HepG2 (cell line): ENCODE measurements at regions not wholly inside any gene's neighbourhood (a gene's known extent, or its start where the extent isn't known, plus 50 kb on each side); places are given as distances from the start of the nearest gene placed in this dataset.
A peak's percentile ranks its signal among the peaks of the same experiment; 100 is the strongest.

Experiments
- ATAC-seq: fragments of 200-7000 bp; cut with Tn5 transposase; 3 replicates; pipeline ENCODE4 v1.9.1; 2020; ENCODE audit warnings: mild to moderate bottlenecking, moderate library complexity
- BruUV-seq: library from RNA; stranded (reverse); fragments of 400-500 nt; replicated peaks from 2 replicates; lab custom pipeline; 2021; lab: Mats Ljungman, UMichigan
- CTCF ChIA-PET: fragments of 300-600 bp; formaldehyde crosslinking; extraction: SDS; loops from one replicate; lab custom pipeline; 2021; ENCODE audit warnings: low total read pairs, inconsistent platforms, low intra/inter-chr PET ratio; lab: Yijun Ruan, JAX
- POLR2A ChIA-PET: fragments of 350-600 bp; sonication (Branson Sonifier 250); formaldehyde crosslinking; loops from one replicate; lab custom pipeline; 2020; ENCODE audit warnings: antibody characterized with exemption, inconsistent platforms; lab: Yijun Ruan, JAX
- DNase-seq: peaks from one replicate; pipeline ENCODE4 v3.0.0-alpha.2; 2015; ENCODE audit warnings: low spot score
- FAIRE-seq: peaks from 3 replicates; lab custom pipeline; 2011; peaks lifted over from hg19 to GRCh38; lab: Jason Lieb, UNC
- H2AFZ ChIP-seq: one replicate; pipeline ENCODE4 v1.6.1; 2011; ENCODE audit warnings: low read length, inconsistent platforms
- H3K27ac ChIP-seq: fragments of 300-600 bp; 3 replicates; pipeline ENCODE4 v1.8.0; 2011; ENCODE audit warnings: mixed run types, mild to moderate bottlenecking, mixed read lengths, low read length, inconsistent platforms; ENCODE audit not compliant: insufficient read depth; ENCODE audit errors: extremely low read length
- H3K27me3 ChIP-seq, 2 experiments: fragments of 200-600 bp in 1 of 2; 2 replicates in 1 of 2; 3 replicates in 1 of 2; pipeline versions ENCODE4 v1.6.0 to v1.8.0; 2011; ENCODE audit warnings: low read length in 2 of 2, mild to moderate bottlenecking in 2 of 2, moderate library complexity in 2 of 2, inconsistent platforms in 1 of 2; ENCODE audit not compliant: insufficient read depth in 2 of 2, control insufficient read depth in 1 of 2
- H3K36me3 ChIP-seq, 2 experiments: fragments of 200-600 bp in 1 of 2; replicated peaks in 1 of 2; 2 replicates in 1 of 2; 3 replicates in 1 of 2; pipeline versions ENCODE4 v1.5.1 to v1.8.0; 2011; ENCODE audit warnings: low read length in 2 of 2, inconsistent platforms in 1 of 2; ENCODE audit not compliant: insufficient read depth in 2 of 2, control insufficient read depth in 1 of 2
- H3K4me1 ChIP-seq: 2 replicates; pipeline ENCODE4 v1.5.1; 2012; ENCODE audit warnings: low read length, inconsistent platforms; ENCODE audit not compliant: insufficient read depth
- H3K4me2 ChIP-seq: 2 replicates; pipeline ENCODE4 v1.6.0; 2011; ENCODE audit warnings: low read depth, low read length, inconsistent platforms
- H3K4me3 ChIP-seq, 3 experiments: fragments of 200-600 bp in 1 of 3; sonication (generic), shearing (Covaris generic) in 1 of 3; replicated peaks in 1 of 3; 2 replicates each; pipeline ENCODE4 v1.5.1; 2011 to 2016; ENCODE audit warnings: low read length in 3 of 3, inconsistent platforms in 2 of 3, low read depth in 2 of 3, mild to moderate bottlenecking in 2 of 3, control low read depth in 1 of 3, mixed read lengths in 1 of 3; ENCODE audit not compliant: insufficient read depth in 1 of 3
- H3K79me2 ChIP-seq: one replicate; pipeline ENCODE4 v1.6.1; 2011; ENCODE audit warnings: low read length, inconsistent platforms; ENCODE audit not compliant: insufficient read depth
- H3K9ac ChIP-seq: 2 replicates; pipeline ENCODE4 v1.6.0; 2011; ENCODE audit warnings: mild to moderate bottlenecking, low read depth, low read length, inconsistent platforms; ENCODE audit not compliant: insufficient read depth
- H3K9me3 ChIP-seq: 2 replicates; pipeline ENCODE4 v1.5.1; 2012; ENCODE audit warnings: mild to moderate bottlenecking, low read length
- H4K20me1 ChIP-seq: 2 replicates; pipeline ENCODE4 v1.6.0; 2011; ENCODE audit warnings: inconsistent platforms, mild to moderate bottlenecking, low read length, moderate library complexity; ENCODE audit not compliant: insufficient read depth
- AKAP8 ChIP-seq: sonication (generic); formaldehyde crosslinking; IDR thresholded peaks from 2 replicates; pipeline ENCODE4 v1.5.1; 2020; ENCODE audit warnings: mild to moderate bottlenecking, missing genetic modification reagents
- BCL6 ChIP-seq: IDR thresholded peaks from 2 replicates; pipeline ENCODE4 v1.6.1; 2016; ENCODE audit warnings: missing genetic modification reagents, missing compliant biosample characterization
- FOXK1 ChIP-seq: sonication (generic); formaldehyde crosslinking; IDR thresholded peaks from 2 replicates; pipeline ENCODE4 v1.4.0; 2020; ENCODE audit warnings: low read depth, missing genetic modification reagents, borderline replicate concordance
- GATAD2A ChIP-seq: IDR thresholded peaks from 2 replicates; pipeline ENCODE4 v1.6.1; 2016
- HES4 ChIP-seq: sonication (generic); formaldehyde crosslinking; IDR thresholded peaks from 2 replicates; pipeline ENCODE4 v1.9.0; 2021; ENCODE audit warnings: mild to moderate bottlenecking, missing genetic modification reagents, borderline replicate concordance
- LRRFIP1 ChIP-seq: sonication (generic); formaldehyde crosslinking; conservative IDR thresholded peaks from 2 replicates; pipeline ENCODE4 v1.4.0; 2020; ENCODE audit warnings: missing genetic modification reagents
- NCOA2 ChIP-seq: sonication (generic); formaldehyde crosslinking; IDR thresholded peaks from 2 replicates; pipeline ENCODE4 v1.8.0; 2022; ENCODE audit warnings: inconsistent platforms
- POGZ ChIP-seq: sonication (generic); formaldehyde crosslinking; IDR thresholded peaks from 2 replicates; pipeline ENCODE4 v1.4.0; 2020; ENCODE audit warnings: mild to moderate bottlenecking, missing genetic modification reagents
- RARA ChIP-seq: IDR thresholded peaks from 2 replicates; pipeline ENCODE4 v1.6.1; 2016; ENCODE audit warnings: missing genetic modification reagents, missing compliant biosample characterization
- RFX3 ChIP-seq: IDR thresholded peaks from 2 replicates; pipeline ENCODE4 v1.6.1; 2016; ENCODE audit warnings: missing biosample characterization, missing genetic modification reagents
- SNAPC2 ChIP-seq: sonication (generic); formaldehyde crosslinking; IDR thresholded peaks from 2 replicates; pipeline ENCODE4 v1.8.1; 2022; ENCODE audit warnings: mild to moderate bottlenecking, missing genetic modification reagents
- SOX13 ChIP-seq, 3 experiments: fragments of 450-650 bp in 1 of 3; sonication (generic) in 1 of 3; formaldehyde crosslinking in 1 of 3; IDR thresholded peaks in 2 of 3; conservative IDR thresholded peaks in 1 of 3; 2 replicates each; pipeline versions ENCODE4 v1.5.0 to v1.6.1; 2016 to 2020; ENCODE audit warnings: antibody characterized with exemption in 1 of 3, mild to moderate bottlenecking in 1 of 3, missing compliant biosample characterization in 1 of 3, missing genetic modification reagents in 1 of 3, moderate library complexity in 1 of 3
- SRSF4 ChIP-seq: fragments of 200-400 bp; formaldehyde crosslinking; IDR thresholded peaks from one replicate; pipeline ENCODE4 v1.6.1; 2018; ENCODE audit warnings: mild to moderate bottlenecking, low read depth, low read length, moderate library complexity; ENCODE audit not compliant: poor library complexity, severe bottlenecking
- TEF ChIP-seq: sonication (generic); formaldehyde crosslinking; IDR thresholded peaks from 2 replicates; pipeline ENCODE4 v1.5.0; 2020; ENCODE audit warnings: missing genetic modification reagents
- ZFX ChIP-seq: sonication (generic); formaldehyde crosslinking; IDR thresholded peaks from 2 replicates; pipeline ENCODE4 v1.4.0; 2020; ENCODE audit warnings: mild to moderate bottlenecking, low read depth, missing genetic modification reagents, moderate library complexity
- ZNF225 ChIP-seq: sonication (generic); formaldehyde crosslinking; IDR thresholded peaks from 2 replicates; pipeline ENCODE4 v1.4.0; 2020; ENCODE audit warnings: mild to moderate bottlenecking, missing genetic modification reagents
- ZNF33A ChIP-seq: sonication (generic); formaldehyde crosslinking; IDR thresholded peaks from 2 replicates; pipeline ENCODE4 v1.5.1; 2020; ENCODE audit warnings: missing genetic modification reagents, mild to moderate bottlenecking, moderate library complexity, borderline replicate concordance
- WGBS: methylation state at CpG from one replicate; pipeline ENCODE4 v1.1.6; 2017; ENCODE audit warnings: low lambda C conversion rate; 5-methylcytosine and 5-hydroxymethylcytosine counted together
- in situ Hi-C: cut with HindIII; loops from 2 replicates; pipeline ENCODE4 v1.10.0; 2017; ENCODE audit warnings: low pct_unique_long_range_greater_than_20kb; ENCODE audit not compliant: extremely low pct_ligation_motif_present
- intact Hi-C: fragments of 100-400 bp; cut with micrococcal nuclease; formaldehyde crosslinking; loops from one replicate; pipeline ENCODE4 v1.10.0; 2022; ENCODE audit not compliant: unreplicated experiment

DNA sequence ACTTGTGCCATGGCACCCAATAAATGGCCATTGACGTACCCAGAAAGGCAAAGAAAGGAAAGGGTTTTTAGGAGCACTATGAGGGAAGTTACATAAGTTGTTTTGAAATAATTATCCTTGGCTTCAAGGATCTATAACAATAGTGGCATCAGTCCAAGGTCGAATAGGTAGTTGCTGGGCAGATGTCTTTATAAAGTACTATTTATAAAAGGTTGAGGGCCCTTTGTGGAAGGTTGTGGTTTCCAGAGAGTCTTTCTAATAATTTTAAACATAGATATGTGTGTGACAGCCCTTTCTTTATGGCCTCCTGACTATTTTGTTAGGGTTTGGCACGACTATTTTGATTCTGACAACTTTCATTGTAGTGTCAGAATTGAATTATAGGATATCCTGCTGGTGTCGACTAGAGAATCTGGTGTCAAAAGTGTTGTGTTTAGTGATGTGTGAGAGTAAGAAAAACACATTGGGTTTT, 260.5 kb downstream of the PYDC2 start (continued):
- TF ChIP-seq LRRFIP1 (CRISPR knock-in tag) (no peak), GATAD2A (0 out of 2 replicates have a peak, but pooled peaks have one; percentile 28), TEF (CRISPR knock-in tag) (peak; percentile 55; the same call in 1 of the 2 replicates), AKAP8 (no peak), BCL6 (peak; percentile 89), RARA (CRISPR knock-in tag) (peak; percentile 33; the same call in 1 of the 2 replicates), NCOA2 (CRISPR knock-in tag) (peak; percentile 29; the same call in 1 of the 2 replicates), SRSF4 (no peak), ZNF33A (0 out of 2 replicates have a peak, but pooled peaks have one; percentile 14), ZFX (no peak)

- no peaks in the 10 kb centered on the region for H3K9me3 ChIP-seq
- no peaks in the 10 kb centered on the region for H3K36me3 ChIP-seq
- WGBS: 0% methylated on average over 1 of the region's 1 CpG
- no peak overlapping the region for H2AFZ ChIP-seq
- no peaks in the 10 kb centered on the region for H3K27me3 ChIP-seq
- intact Hi-C loops: no loop called here
- in situ Hi-C loops: no loop called here
- H3K4me2 ChIP-seq: no peak overlapping the region; the same call in 1 of the 2 replicates
- H3K27ac ChIP-seq: peak overlapping the region; percentile 7
- peak; percentile 78 for DNase-seq
- H3K9ac ChIP-seq: no peak overlapping the region
- H3K79me2 ChIP-seq: no peaks in the 10 kb centered on the region
- ChIA-PET CTCF (no interaction called here), POLR2A (no interaction called here)
- peaks cover 24% of the 10 kb centered on the region for H3K4me1 ChIP-seq
- H4K20me1 ChIP-seq: no peaks in the 10 kb centered on the region
- no TSS peak for BruUV-seq
- peak; percentile 21 for FAIRE-seq
- no peak overlapping the region for H3K4me3 ChIP-seq
- peak; percentile 72 for ATAC-seq
- TF ChIP-seq SOX13 (IDR thresholded peaks at IDR 0.05) (no peak), SOX13 (CRISPR knock-in tag; conservative IDR thresholded peaks at IDR 0.05 in 1 of 2, IDR thresholded peaks at IDR 0.05 in 1 of 2) (peak in 1 of 2 experiments; percentile 81; a peak in 2 of 4 replicates), ZNF225 (CRISPR knock-in tag) (no peak), POGZ (CRISPR knock-in tag) (peak; percentile 50; the same call in 1 of the 2 replicates), SNAPC2 (CRISPR knock-in tag) (no peak), HES4 (CRISPR knock-in tag) (no peak), RFX3 (CRISPR knock-in tag) (no peak), FOXK1 (CRISPR knock-in tag) (peak; percentile 24; the same call in 1 of the 2 replicates), NCOA2 (CRISPR knock-in tag) (peak; percentile 37; the same call in 1 of the 2 replicates)
Observed at GRCh38 chr3:191721990-191722389, 261.0 kb downstream of the PYDC2 start.
